Astrocyte of the spinal cord (primary cell): ENCODE measurements at regions not wholly inside any gene's neighbourhood (a gene's known extent, or its start where the extent isn't known, plus 50 kb on each side); places are given as distances from the start of the nearest gene placed in this dataset.

Experiments used
- DNase-seq: peaks from one replicate; pipeline ENCODE4 v3.0.0; 2011; ENCODE audit warnings: low read depth, low spot score
- H3K4me3 ChIP-seq: 2 replicates; pipeline ENCODE4 v1.5.1; 2011; ENCODE audit warnings: low read depth, mild to moderate bottlenecking, low read length, moderate library complexity
- in situ Hi-C: cut with HindIII; loops from 2 replicates; pipeline ENCODE4 v1.10.0; 2017; ENCODE audit warnings: low sequenced_read_pairs
- TF ChIP-seq, protein P1 (sequence below): IDR thresholded peaks from 2 replicates; pipeline ENCODE4 v1.5.1; 2012; ENCODE audit warnings: low read depth, mild to moderate bottlenecking, low read length, inconsistent platforms

DNA sequence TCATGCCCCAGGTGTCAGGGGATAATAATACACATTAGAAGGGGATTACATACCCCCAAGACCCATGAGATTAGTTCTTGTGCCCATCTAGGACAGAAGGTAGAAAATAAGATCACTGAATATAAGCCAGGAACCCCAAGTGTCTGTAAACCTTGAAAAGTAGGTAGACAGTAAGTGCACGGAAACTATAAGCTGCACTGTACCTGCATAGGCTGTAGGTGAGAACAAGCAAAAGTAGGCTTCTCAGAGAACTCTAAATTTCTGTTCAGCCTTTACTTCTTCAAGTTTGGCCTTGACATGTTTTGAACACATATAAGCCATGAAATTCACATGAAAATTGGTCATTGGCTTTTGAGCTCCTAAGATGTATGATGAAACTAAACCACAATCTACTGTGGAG is 113.0 kb upstream of the FSIP2 start:
- no peak overlapping the region for H3K4me3 ChIP-seq
- TF ChIP-seq, protein P1, sequence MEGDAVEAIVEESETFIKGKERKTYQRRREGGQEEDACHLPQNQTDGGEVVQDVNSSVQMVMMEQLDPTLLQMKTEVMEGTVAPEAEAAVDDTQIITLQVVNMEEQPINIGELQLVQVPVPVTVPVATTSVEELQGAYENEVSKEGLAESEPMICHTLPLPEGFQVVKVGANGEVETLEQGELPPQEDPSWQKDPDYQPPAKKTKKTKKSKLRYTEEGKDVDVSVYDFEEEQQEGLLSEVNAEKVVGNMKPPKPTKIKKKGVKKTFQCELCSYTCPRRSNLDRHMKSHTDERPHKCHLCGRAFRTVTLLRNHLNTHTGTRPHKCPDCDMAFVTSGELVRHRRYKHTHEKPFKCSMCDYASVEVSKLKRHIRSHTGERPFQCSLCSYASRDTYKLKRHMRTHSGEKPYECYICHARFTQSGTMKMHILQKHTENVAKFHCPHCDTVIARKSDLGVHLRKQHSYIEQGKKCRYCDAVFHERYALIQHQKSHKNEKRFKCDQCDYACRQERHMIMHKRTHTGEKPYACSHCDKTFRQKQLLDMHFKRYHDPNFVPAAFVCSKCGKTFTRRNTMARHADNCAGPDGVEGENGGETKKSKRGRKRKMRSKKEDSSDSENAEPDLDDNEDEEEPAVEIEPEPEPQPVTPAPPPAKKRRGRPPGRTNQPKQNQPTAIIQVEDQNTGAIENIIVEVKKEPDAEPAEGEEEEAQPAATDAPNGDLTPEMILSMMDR = no peak
- no peak for DNase-seq
- in situ Hi-C loops = no loop called here

DNA sequence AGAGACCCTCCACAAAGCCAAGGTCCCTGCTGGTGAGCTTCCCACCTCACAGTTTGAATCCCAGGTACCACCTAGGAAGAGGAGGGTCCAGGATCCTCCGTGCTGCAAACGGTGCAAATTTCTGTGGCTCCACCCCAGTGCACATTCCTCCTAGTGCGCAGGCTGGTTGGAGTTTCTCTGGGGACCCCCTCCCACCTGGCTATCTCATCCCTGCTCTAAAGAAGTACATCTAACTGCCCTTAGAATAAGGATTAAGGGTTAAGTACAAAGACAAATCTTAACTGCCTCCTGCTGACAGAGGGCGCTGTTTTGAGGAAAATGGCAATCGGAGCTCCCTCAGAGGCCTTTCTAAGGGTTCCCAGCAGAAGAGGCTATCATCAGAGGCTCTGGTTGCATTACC is 109.6 kb upstream of the FSIP2 start:
- TF ChIP-seq, protein P1 = no peak
- in situ Hi-C loops = no loop called here

GRCh38 chr2:185633621-185634020 is 105.0 kb upstream of the FSIP2 start:
- in situ Hi-C loops = no loop called here
- DNase-seq = no peak
- TF ChIP-seq, protein P1 = no peak
- H3K4me3 ChIP-seq = no peak overlapping the region

More for the DNA sequence above, 109.6 kb upstream of the FSIP2 start:
- no peak for DNase-seq
- H3K4me3 ChIP-seq = no peak overlapping the region

- no peak for DNase-seq
- H3K4me3 ChIP-seq = no peak overlapping the region
- in situ Hi-C loops = no loop called here
- TF ChIP-seq, protein P1 = no peak
Measured at GRCh38 chr2:185638771-185639170, 99.8 kb upstream of the FSIP2 start.

- in situ Hi-C loops = no loop called here
- DNase-seq = no peak
- TF ChIP-seq, protein P1 = no peak
- H3K4me3 ChIP-seq = no peak overlapping the region
Measured at GRCh38 chr2:185640588-185640987, 98.0 kb upstream of the FSIP2 start.

DNA sequence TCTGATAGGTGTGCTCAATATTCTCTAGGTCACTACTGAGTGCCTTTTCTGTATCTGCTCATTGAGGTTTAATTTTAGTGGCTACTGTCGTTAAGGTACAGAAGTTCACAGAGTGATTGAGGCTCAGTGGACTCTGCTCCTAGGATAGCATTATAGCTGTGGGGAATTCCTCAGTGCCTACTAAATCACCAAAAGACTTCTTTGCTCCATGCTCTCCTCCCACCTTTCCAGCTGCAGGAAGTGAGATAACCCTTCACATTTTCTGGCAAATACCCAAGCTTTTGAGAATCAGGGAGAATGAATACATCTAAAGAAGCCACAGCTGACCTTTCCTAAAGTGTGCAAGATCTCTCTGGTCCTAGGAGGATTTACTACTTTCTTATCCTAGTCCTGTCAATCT is 95.2 kb upstream of the FSIP2 start:
- in situ Hi-C loops = no loop called here
- H3K4me3 ChIP-seq = no peak overlapping the region
- TF ChIP-seq, protein P1 = no peak
- no peak for DNase-seq

DNA sequence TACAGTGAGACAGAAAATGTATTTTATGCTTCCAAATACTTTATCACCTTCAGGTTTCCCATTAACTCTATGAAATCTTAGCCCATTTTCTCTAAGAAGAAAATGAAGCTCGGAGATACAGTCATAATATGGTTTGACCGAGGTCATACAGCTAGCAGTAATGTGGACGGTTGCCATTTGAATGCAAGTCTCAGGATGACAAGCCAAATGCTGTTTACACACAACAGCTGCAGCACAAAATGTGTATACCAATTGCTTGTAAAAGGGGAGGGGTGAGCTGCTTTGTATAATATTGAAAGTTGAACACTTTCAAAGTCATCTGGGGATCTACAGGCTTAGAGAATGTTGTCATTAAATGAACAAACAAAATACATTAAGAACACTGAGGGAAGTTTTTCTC is 93.8 kb upstream of the FSIP2 start:
- in situ Hi-C loops = no loop called here
- peak; percentile 40 for DNase-seq
- TF ChIP-seq, protein P1 = no peak
- H3K4me3 ChIP-seq = no peak overlapping the region
